GM18511 (cell line): ENCODE measurements at regions not wholly inside any gene's neighbourhood (a gene's known extent, or its start where the extent isn't known, plus 50 kb on each side); places are given as distances from the start of the nearest gene placed in this dataset.

Experiments used
- ATAC-seq: cut with Tn5 transposase; IDR thresholded peaks from one replicate; pipeline ENCODE4 v1.9.1; 2021; ENCODE audit warnings: mild to moderate bottlenecking, moderate library complexity; ENCODE audit not compliant: unreplicated experiment

- ATAC-seq, result no peak
Measured at GRCh38 chr15:95520511-95520910, 810.0 kb upstream of the NR2F2 start.

GRCh38 chr15:95520922-95521321, 809.6 kb upstream of the NR2F2 start:
- no peak for ATAC-seq

- ATAC-seq, result no peak
Measured at GRCh38 chr15:95522533-95522932, 808.0 kb upstream of the NR2F2 start.

GRCh38 chr15:95528920-95529319, 801.6 kb upstream of the NR2F2 start:
- no peak for ATAC-seq

- no peak for ATAC-seq
Measured at GRCh38 chr15:95536638-95537037, 793.9 kb upstream of the NR2F2 start.

GRCh38 chr15:95538693-95539092, 791.8 kb upstream of the NR2F2 start:
- no peak for ATAC-seq

GRCh38 chr15:95541301-95541700, 789.2 kb upstream of the NR2F2 start:
- no peak for ATAC-seq

GRCh38 chr15:95549168-95549738, 781.2 kb upstream of the NR2F2 start:
- ATAC-seq, result no peak

GRCh38 chr15:95550702-95551101, 779.8 kb upstream of the NR2F2 start:
- no peak for ATAC-seq

GRCh38 chr15:95556225-95556624, 774.3 kb upstream of the NR2F2 start:
- ATAC-seq, result no peak

GRCh38 chr15:95556866-95557225, 773.7 kb upstream of the NR2F2 start:
- no peak for ATAC-seq

- no peak for ATAC-seq
Measured at GRCh38 chr15:95557226-95558046, 773.1 kb upstream of the NR2F2 start.

- ATAC-seq, result no peak
Measured at GRCh38 chr15:95558131-95558530, 772.4 kb upstream of the NR2F2 start.

- ATAC-seq, result no peak
Measured at GRCh38 chr15:95558916-95559315, 771.6 kb upstream of the NR2F2 start.

- no peak for ATAC-seq
Measured at GRCh38 chr15:95559875-95560394, 770.6 kb upstream of the NR2F2 start.

GRCh38 chr15:95561463-95561862, 769.0 kb upstream of the NR2F2 start:
- no peak for ATAC-seq

- no peak for ATAC-seq
Measured at GRCh38 chr15:95563634-95564033, 766.9 kb upstream of the NR2F2 start.

GRCh38 chr15:95565016-95565600, 765.4 kb upstream of the NR2F2 start:
- ATAC-seq, result no peak

- no peak for ATAC-seq
Measured at GRCh38 chr15:95565690-95566089, 764.8 kb upstream of the NR2F2 start.

GRCh38 chr15:95567686-95568085, 762.8 kb upstream of the NR2F2 start:
- no peak for ATAC-seq

GRCh38 chr15:95574053-95574452, 756.4 kb upstream of the NR2F2 start:
- ATAC-seq, result no peak

- no peak for ATAC-seq
Measured at GRCh38 chr15:95577927-95578326, 752.6 kb upstream of the NR2F2 start.
